ENCODE measurements at regions not wholly inside any gene's neighbourhood (a gene's known extent, or its start where the extent isn't known, plus 50 kb on each side); places are given as distances from the start of the nearest gene placed in this dataset.

DNA sequence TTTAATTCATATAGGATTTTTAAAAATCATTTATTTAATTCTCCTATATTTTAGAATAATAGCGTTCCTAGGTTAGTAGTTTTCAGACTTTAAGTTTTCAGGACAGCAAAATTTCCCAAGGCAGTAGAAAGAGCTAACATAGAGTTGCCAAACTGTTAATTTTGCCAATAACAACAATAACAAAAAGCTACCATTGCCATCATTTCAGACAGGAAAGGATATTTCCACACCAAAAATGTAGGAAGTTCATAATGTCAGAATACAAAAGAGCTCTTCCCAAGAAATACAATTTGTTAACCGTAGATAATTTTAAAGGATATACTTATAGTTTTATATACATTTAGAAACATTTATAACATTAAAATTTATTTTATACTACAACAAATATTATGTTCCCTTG, 81.4 kb upstream of the EEA1 start:
- TF ChIP-seq Cebpa-rat (IDR thresholded peaks at IDR 0.05) = no peak
- Histone ChIP-seq H3K4me3 (no peak overlapping the region), H3K4me2 (no peak overlapping the region), H3K27me3 (no peaks in the 10 kb centered on the region), H3K9ac (no peak overlapping the region), H3K9me3 (no peaks in the 10 kb centered on the region), H3K27ac (no peak overlapping the region), H4K20me1 (no peaks in the 10 kb centered on the region), H3K36me3 (no peaks in the 10 kb centered on the region), H3K4me1 (no peaks in the 10 kb centered on the region)

DNA sequence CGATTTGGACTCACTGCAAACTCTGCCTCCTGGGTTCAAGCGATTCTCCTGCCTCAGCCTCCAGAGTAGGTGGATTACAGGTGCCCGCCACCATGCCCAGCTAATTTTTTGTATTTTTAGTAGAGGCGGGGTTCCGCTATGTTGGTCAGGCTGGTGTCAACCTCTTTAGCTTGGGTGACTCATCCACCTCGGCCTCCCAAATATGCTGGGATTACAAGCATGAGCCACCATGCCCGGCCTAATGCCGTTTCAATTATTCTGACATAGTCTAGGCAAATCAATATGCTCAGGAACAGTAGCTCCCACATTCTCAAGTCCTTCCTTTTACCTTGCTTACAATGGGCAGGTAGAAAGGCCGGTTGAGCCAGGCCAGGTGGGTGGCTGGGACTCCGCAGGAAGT, 82.0 kb upstream of the EEA1 start:
- no peak for TF ChIP-seq Cebpa-rat (IDR thresholded peaks at IDR 0.05)
- no peaks in the 10 kb centered on the region for H3K4me1 ChIP-seq

DNA sequence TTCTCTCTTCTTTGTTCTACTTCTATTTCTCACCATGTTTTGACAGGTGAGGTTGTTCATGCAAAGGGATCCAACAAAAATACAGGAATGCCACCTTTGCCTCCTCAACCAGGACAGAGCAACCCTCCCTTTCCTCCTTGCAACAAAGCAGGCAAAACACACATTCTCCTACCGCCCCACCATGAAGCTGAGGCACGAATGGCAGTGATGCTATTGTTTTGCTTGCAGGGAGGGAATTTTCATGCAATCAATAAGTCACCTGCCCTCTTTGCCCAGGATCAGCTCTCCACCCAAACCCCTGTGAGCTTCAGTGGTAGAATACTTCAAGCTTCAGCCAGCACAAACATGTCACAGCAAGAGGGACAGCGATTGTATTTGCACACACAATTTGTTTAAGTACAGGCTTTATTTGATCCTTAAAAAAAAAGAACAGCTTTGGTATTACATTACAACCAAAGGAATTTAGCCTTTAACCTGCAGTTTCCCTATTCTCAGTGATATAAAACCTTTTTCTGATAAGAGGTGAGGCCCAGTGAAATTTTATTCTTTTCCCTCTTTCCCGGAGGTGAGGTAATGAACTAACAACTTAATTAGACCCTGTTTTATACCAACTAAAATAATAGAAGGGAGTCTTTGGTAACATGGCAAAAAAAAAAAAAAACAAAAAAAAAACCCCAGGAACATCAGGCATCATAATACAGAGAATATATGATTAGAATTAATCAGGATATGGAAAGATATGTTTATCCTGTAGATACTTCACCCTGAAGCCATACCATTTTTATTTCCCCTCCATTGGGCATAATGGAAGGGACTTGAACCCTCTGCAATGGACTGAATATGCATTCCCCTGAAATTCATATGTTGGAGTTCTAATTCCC, 87.0 kb upstream of the EEA1 start:
- H3K4me3 ChIP-seq = no peak overlapping the region
- H3K27me3 ChIP-seq = no peaks in the 10 kb centered on the region
- no peaks in the 10 kb centered on the region for H3K36me3 ChIP-seq
- H3K27ac ChIP-seq = no peak overlapping the region
- no peaks in the 10 kb centered on the region for H3K4me1 ChIP-seq
- H4K20me1 ChIP-seq = no peaks in the 10 kb centered on the region
- H3K9me3 ChIP-seq = no peaks in the 10 kb centered on the region
- no peak for TF ChIP-seq Cebpa-rat (IDR thresholded peaks at IDR 0.05)
- no peak overlapping the region for H3K4me2 ChIP-seq
- H3K9ac ChIP-seq = no peak overlapping the region

More for the DNA sequence above, 82.0 kb upstream of the EEA1 start:
- H3K27ac ChIP-seq = no peak overlapping the region
- H3K36me3 ChIP-seq = no peaks in the 10 kb centered on the region
- no peak overlapping the region for H3K4me3 ChIP-seq
- no peak overlapping the region for H3K4me2 ChIP-seq
- H4K20me1 ChIP-seq = no peaks in the 10 kb centered on the region
- H3K9me3 ChIP-seq = no peaks in the 10 kb centered on the region
- H3K27me3 ChIP-seq = no peaks in the 10 kb centered on the region
- H3K9ac ChIP-seq = no peak overlapping the region

DNA sequence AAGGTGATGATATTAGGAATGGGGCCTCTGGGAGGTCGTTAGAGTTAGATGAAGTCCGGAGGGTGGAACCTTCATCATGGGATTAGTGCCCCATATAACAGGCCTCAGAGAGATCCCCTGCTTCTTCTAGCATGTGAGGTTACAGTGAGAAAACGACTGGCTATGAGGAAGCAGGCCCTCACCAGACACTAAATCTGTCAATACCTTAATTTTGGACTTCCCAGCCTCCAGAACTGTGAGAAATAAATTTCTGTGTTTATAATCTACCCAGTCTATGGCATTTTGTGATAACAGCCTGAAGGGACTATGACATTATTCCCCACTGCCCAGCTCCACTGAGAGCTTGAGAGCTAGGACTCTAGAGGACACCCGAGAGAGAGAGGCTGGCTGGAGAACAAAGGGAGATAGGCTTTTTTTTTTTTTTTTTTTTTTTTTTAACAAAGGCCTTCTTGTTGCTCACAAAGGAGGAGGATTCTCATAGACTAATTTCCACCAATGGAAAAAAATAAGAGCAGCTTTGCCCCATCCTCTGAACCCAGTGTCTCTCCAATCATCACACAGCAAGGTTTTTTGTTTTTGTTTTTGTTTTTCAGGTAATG, 87.8 kb upstream of the EEA1 start:
- H3K9ac ChIP-seq = no peak overlapping the region
- no peaks in the 10 kb centered on the region for H3K9me3 ChIP-seq
- H4K20me1 ChIP-seq = no peaks in the 10 kb centered on the region
- no peak overlapping the region for H3K27ac ChIP-seq
- H3K4me1 ChIP-seq = no peaks in the 10 kb centered on the region
- TF ChIP-seq Cebpa-rat (IDR thresholded peaks at IDR 0.05) = no peak
- no peaks in the 10 kb centered on the region for H3K36me3 ChIP-seq
- no peak overlapping the region for H3K4me2 ChIP-seq
- no peak overlapping the region for H3K4me3 ChIP-seq
- H3K27me3 ChIP-seq = no peaks in the 10 kb centered on the region

DNA sequence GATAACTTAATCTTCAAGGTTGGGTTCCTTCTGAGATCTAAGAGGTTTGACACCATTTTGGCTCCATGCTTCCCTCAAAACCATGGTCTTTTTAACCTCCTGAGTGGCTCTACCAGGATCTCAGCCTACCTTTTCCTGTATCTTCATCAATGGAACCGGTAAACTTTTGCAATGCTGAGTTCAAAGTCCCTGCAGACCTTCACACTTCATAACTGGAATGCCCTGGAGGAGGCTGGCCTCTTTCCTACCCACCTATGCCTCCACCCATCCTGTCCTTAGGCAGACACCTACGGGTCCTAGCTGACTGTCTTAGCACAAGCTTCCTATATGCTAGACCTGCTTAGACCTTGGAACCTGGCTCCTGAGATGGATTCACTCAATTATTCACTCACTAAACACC, 89.5 kb upstream of the EEA1 start:
- Histone ChIP-seq H3K27ac (no peak overlapping the region), H3K9me3 (no peaks in the 10 kb centered on the region), H3K36me3 (no peaks in the 10 kb centered on the region), H3K4me1 (no peaks in the 10 kb centered on the region), H3K9ac (no peak overlapping the region), H3K4me2 (no peak overlapping the region), H3K27me3 (no peaks in the 10 kb centered on the region), H3K4me3 (no peak overlapping the region), H4K20me1 (no peaks in the 10 kb centered on the region)
- TF ChIP-seq Cebpa-rat (IDR thresholded peaks at IDR 0.05) = no peak

DNA sequence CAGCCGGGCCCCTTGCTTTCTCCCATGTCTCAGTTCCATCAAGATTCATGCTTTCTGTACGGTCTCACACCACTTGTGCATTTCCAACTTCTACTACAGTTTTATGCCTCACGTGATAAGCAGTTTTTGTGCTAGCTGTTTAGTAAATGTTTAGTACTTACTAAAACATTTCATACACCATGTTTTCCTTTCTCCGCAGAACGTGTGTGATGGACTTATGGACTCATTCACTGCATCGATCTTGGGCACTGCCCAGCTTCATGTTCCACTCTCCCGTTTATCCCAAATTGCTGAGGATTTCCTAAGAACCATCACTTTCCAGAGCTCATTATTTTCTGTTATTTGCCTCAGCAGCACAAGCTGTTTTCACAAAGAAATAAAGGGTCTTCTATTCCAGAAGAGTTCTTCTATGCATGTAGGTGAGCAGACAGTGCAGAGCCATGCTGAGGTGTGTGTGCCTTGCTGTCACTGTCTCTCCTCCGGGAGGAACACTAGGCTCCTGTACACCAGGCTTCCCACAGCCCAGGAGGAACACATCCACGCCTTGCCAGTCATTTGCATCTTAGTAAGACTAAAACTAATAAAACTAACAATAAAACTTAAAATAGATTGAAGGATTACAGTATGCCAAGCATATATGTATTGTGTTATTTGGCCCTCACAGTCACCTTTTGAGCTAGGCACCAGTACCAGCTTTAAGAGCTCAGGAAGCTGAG, 90.3 kb upstream of the EEA1 start:
- no peak overlapping the region for H3K4me2 ChIP-seq
- H3K9ac ChIP-seq = no peak overlapping the region
- no peaks in the 10 kb centered on the region for H4K20me1 ChIP-seq
- H3K4me3 ChIP-seq = no peak overlapping the region
- H3K36me3 ChIP-seq = no peaks in the 10 kb centered on the region
- no peaks in the 10 kb centered on the region for H3K4me1 ChIP-seq
- no peak overlapping the region for H3K27ac ChIP-seq
- H3K27me3 ChIP-seq = no peaks in the 10 kb centered on the region
- H3K9me3 ChIP-seq = no peaks in the 10 kb centered on the region
- no peak for TF ChIP-seq Cebpa-rat (IDR thresholded peaks at IDR 0.05)

DNA sequence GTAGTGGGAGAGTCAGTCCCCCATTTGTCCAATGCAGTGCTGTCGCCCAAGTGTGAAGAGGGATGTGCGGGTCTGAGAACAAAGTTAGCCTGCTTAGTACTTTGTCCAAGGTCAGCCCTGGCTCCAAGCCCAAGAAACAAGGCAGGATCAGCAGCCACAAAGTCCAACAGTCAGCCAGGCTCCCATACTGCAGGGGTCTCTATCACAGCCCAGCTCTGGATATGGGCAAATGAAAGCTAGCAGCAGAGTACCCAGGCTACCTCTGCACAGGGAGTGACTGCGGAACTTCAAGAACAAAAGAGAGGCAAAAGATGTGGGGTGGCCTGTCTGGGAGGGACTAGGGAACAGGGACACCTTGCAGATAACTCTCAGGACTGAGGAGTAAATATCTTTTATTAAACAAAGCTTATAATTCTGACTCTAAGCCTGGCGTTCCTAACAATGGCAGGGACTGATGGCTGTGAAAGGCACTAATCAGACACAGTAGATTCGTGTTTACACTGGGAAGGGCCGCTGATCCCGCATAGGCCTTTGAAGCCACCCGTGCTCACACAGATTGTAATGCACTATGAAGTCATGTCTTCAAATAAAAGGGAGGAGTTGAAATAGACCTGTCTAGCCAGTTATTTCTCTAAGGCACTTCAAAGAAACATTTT, 91.0 kb upstream of the EEA1 start:
- H3K4me3 ChIP-seq = no peak overlapping the region
- no peaks in the 10 kb centered on the region for H3K36me3 ChIP-seq
- no peaks in the 10 kb centered on the region for H3K27me3 ChIP-seq
- no peaks in the 10 kb centered on the region for H3K4me1 ChIP-seq
- no peaks in the 10 kb centered on the region for H4K20me1 ChIP-seq
- no peak for TF ChIP-seq Cebpa-rat (IDR thresholded peaks at IDR 0.05)
- no peaks in the 10 kb centered on the region for H3K9me3 ChIP-seq
- no peak overlapping the region for H3K4me2 ChIP-seq
- H3K9ac ChIP-seq = no peak overlapping the region
- H3K27ac ChIP-seq = no peak overlapping the region

DNA sequence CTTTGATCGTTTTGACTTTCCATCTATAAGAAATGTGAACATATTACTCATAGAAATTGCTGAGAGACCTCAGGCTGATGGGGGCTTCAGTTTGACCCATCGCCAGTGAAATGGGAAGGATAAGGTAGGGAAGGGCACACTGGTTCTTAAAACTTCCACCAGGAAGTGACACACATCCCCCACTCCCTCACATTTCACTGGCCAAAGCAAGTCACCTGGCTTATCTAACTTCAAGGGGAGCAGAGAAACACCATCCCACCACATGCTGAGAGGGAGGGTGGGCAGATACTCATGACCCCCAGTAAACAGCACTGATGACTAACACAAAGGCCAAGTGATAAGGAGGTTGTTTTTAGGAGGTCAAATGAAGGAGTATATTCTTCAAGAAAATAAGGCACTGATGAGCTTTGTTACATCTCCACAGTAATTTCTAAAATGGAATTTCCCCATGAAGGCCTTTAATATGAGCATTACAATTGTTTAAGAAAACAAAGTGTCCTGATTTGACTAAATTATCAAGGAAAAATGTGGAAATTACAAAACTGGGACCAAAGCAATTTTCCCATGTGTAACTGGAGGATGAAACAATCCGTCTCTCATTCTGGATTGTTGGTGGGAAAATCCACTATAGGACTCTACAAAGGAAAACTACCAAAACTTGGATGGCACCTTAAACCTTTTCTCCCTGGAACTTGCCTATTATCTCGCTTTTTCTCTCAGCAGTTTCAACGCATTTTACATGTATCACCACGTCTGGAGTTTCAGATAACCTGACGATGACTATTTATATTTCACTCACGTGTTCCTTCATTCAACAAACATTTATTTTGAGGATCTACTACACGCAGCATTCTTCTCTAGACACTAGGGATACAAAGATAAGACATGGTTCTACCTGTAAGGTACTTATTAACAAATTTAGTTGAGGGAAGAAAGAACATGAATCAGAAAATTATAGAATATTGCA, 91.8 kb upstream of the EEA1 start:
- Histone ChIP-seq H3K27ac (no peak overlapping the region), H3K4me1 (no peaks in the 10 kb centered on the region), H4K20me1 (no peaks in the 10 kb centered on the region), H3K9me3 (no peaks in the 10 kb centered on the region), H3K27me3 (no peaks in the 10 kb centered on the region), H3K36me3 (no peaks in the 10 kb centered on the region), H3K4me2 (no peak overlapping the region), H3K4me3 (no peak overlapping the region), H3K9ac (no peak overlapping the region)
- TF ChIP-seq Cebpa-rat (IDR thresholded peaks at IDR 0.05) = no peak

All from BLaER1 (cell line).